HG03520 (cell line): ENCODE measurements at regions not wholly inside any gene's neighbourhood (a gene's known extent, or its start where the extent isn't known, plus 50 kb on each side); places are given as distances from the start of the nearest gene placed in this dataset.
"Not testable (repeated sequence)": the region's sequence is repeated elsewhere in the genome, so short reads cannot be mapped to it uniquely, and the experiment has no call there.

Source experiments
- ATAC-seq: cut with Tn5 transposase; IDR thresholded peaks from one replicate; pipeline ENCODE4 v1.9.1; 2021; ENCODE audit warnings: mild to moderate bottlenecking, moderate library complexity; ENCODE audit not compliant: unreplicated experiment

- ATAC-seq = no peak
Observed at GRCh38 chr13:22776394-22777186, 404.2 kb upstream of the SGCG start.

- ATAC-seq = no peak
Observed at GRCh38 chr13:22777207-22777606, 403.6 kb upstream of the SGCG start.

DNA sequence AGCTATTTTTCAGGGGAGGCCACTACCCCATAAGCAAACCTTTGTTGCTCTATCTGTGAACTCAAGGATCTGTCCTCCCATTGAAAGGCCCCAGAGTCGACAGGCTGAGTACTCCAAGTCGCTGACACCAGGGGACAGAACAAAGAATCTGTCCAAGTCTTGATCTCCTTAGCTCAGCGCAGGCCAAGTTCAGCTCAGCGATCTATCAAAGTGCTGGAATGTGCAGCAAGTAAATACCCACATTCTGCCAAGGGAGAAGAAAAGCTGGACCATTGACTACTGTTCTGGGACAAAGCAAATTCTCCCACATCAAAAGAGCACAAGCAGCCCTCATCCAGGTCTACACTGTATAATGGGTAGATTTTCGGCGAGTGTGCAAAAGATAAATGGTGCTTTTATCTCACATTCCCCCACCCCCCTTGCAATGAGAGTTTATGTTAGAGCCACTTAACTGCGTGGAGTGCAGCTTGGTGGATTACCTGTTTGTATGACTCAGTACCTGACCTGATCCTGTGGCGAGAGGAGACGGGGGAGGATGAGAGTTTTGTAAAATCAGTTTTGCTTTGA is 391.7 kb upstream of the SGCG start:
- ATAC-seq = no peak

- no peak for ATAC-seq
Observed at GRCh38 chr13:22789916-22790315, 390.9 kb upstream of the SGCG start.

DNA sequence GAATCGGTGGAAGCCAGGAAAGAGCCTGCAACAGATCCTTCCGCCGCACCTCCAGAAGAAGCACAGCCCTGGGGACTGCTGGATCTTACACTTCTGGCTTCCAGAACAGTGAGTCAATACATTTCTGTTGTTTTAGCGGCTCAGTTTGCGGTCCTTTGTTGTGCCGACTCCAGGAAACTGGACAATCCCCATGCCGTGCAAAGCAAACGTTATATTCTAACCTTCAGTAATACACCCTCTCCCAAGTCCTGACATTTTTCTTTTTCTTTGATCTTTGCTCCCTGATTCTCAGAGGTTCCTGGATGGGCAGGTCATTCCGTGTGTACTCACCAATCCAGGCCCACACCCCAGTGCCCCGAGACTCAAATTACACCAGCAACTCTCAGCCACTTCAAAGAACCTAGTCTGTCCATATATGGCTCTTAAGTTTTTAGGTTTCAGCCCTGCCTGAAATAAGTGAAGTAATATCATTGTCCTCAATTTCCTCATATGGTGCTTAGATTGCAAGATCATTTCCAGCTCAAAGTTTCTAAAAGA is 387.1 kb upstream of the SGCG start:
- no peak for ATAC-seq

GRCh38 chr13:22800526-22801401 is 380.0 kb upstream of the SGCG start:
- ATAC-seq = no peak

DNA sequence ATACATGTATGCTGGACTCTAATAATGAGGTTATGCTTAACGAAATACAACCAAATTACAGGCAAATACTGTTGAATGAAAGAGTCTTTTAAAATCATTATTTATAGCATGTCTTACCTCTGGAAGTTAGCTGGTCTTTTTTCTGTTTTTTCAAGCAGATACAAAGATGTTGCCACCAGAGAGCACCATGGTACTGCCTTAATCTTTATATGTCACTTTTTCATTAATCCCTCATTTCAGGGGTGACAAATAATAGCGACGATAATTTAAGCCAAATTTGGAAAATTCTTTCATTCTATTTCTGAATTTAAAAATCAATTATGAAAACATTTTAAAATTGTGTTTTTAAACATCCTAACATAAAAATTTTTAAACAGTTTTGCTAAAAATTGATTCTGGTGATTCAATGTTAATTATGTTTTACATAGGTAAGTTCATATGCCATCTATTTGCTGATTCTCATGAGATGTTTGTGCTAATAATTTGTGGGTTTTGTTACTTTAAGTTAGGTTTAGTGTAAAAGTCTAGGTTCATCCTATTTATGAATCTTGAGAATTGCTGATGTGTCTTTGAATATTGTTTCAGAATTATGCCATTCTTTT is 379.3 kb upstream of the SGCG start:
- ATAC-seq = no peak

DNA sequence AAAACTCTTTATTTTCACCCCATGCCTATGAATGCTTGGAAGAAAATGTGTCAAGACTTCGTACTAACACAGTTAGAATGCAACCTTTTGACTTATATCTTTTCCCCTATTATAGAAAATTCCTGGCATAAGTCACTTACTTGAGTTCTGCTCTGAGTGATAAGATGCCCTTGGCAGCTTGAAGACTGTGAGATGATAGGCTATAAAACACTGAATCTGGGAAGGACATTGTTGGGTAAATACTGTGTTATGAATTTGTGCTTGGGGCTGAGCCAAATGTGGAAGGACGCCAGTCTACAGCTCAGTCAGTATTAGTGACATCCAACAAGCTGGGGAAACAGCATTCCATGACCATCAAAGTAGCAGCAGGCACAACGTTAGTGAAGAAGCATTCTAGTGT is 368.0 kb upstream of the SGCG start:
- no peak for ATAC-seq

DNA sequence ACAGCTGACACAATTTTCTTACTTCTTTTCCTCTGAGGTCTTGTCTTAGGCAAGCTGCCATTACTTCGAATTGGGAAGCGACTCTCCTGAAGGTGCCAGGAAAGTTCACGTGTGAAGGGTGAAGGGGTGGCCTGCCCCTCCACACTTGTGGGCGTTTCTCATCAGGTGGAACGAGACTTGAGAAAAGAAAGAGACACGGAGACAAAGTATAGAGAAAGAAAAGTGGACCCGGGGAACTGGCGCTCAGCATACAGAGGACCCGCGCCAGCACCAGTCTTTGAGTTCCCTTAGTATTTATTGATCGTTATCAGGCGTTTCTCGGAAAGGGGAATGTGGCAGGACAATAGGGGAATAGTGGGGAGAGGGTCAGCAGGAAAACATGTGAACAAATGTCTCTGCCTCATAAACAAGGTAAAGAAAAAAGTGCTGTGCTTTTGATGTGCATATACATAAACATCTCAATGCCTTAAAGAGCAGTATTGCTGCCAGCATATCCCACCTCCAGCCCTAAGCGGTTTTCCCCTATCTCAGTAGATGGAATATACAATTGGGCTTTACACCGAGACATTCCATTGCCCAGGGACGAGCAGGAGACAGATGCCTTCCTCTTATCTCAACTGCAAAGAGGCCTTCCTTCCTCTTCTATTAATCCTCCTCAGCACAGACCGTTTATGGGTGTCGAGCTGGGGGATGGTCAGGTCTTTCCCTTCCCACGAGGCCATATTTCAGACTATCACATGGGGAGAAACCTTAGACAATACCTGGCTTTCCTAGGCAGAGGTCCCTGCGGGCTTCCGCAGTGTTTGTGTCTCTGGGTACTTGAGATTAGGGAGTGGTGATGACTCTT is 367.0 kb upstream of the SGCG start:
- not testable (repeated sequence) for ATAC-seq

DNA sequence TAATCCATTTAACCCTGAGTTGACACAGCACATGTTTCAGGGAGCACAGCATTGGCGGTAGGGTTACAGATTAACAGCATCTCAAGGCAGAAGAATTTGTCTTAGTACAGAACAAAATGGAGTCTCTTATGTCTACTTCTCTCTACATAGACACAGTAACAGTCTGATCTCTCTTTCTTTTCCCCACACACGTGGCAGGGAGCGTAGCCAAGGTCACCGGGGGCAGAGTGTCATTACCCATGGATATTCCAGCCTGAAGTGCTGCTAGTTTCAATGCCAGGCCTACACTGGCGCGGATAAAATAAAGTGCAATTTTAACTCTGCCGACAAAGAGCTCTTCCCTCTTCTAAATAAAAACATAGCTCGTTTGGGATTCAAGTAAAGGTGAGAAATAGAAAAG is 366.3 kb upstream of the SGCG start:
- ATAC-seq = not testable (repeated sequence)

- no peak for ATAC-seq
Observed at GRCh38 chr13:22821589-22821988, 359.2 kb upstream of the SGCG start.

DNA sequence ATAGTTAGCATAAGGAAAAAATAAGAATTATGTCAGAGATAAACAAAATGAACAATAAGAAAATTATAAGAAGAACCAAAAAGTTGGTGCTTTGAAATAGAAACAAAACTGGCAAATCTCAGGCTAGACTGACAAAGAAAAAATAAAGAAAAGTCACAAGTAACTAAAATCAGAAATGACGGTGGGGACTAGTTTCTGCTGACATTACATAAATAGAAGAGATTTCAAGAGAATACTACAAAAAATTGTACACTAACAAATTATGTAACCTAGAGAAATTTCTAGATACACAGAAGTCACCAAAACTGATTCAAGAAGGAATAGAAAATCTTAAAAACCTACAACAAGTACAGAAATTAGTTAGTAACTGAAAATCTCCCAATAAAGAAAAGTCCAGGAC is 355.6 kb upstream of the SGCG start:
- no peak for ATAC-seq

- ATAC-seq = peak; percentile 55
Observed at GRCh38 chr13:22828081-22828480, 352.7 kb upstream of the SGCG start.

DNA sequence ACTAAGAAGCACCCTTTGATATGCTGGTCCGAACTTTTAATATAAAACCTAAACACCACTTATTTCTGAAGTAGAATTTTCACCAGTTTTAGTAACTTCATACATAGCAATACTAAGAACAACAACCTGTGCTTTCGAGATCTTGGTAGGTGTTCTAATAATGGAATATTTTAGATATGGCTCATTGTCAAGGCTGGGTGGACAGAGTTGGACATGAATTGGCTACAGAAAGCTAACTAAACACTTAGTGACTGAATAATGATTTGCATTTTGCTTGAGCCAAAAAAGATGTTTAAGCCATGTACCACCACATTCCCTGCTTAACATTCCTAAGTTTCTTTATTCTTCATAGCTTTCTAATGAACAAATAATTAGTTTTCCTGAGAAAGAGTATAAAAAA is 344.3 kb upstream of the SGCG start:
- ATAC-seq = no peak

DNA sequence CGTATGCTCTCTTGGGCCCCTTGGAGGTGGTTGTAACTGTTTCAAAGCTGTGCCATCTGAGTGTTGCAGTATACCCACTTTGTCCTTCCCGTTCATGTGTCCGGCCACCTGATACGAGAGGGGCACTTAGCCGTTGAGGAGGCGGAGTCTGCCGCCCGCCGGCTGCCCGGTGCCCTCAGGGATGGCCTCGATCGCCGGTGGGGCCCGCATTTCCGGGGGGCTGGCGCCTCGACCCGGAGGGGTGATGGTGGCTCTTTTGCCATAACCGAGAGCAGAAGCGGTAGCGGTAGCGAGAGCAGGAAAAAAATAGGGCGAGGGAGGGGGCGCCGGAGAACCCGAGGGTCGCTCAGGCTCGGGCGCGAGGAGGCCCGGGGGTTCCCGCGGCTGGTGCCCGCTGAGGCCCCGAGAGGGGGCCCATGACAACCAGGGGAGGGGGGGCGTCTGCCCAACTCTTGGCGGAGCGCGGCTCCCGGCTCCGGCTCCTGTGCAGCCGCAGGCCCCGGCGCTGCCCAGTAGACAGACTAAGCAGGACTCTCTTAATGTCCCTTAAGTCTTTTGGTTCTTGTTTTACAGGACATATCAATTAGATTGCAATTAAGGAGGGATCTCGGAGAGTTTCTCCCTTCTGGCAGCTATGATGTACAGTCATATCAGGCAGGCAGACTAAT is 342.7 kb upstream of the SGCG start:
- no peak for ATAC-seq

DNA sequence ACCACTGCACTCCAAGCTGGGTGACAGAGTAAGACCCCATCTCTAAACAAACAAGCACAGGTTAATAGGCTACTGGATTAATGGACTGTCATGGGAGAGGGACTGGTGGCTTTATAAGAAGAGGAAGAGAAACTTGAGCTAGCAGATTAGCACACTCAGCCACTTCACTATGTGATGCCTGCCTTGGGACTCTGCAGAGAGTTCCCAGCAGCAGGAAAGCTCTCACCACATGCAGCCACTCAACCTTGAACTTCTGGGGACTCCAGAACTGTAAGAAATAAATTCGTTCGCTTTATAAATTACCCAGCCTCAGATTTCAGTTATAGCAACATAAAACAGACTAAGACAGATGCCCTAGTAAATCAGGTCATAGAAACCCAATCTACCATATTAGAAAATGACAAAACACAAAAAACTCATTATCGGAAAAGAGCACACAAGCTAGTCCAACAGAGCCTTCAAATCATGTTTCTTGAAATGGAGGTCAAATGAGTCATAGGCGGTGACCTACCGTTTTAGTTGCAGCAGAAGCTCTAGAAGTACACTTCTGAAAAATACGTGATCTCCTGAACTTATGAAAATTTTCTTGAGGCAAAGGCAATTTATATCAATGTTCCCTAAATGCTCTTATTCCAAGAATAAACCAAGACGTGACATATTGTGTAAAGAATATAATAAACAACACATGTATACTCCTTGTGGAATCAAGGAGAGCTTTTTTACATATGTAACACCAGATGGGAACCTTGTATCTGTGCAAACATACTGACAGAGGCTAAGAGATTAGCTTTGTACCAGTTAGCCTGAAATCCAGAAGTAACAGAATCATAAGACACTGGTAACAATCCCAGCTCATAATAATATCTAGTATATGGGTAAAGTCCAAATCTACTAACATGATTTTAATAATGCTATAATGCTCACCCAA is 340.9 kb upstream of the SGCG start:
- ATAC-seq = peak; percentile 44

DNA sequence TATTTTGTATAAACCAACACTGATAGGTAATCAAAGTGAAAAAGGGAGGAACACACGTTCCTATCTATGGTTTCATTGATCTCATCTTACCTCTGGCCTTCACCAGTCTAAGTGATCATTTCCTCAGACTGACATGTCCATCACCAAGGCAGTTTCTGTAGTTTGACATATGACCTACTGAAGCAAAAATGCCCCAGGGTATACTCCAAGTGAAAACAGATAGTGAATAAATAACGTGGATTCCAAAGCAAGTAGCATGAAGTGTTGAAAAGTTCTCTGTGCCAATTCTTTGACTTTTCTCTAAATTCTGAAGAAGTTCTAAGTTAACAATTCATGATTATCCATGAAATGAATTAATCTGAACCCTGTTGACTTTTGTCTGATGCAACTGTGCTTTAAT is 334.2 kb upstream of the SGCG start:
- ATAC-seq = no peak

- ATAC-seq = no peak
Observed at GRCh38 chr13:22848539-22849052, 332.2 kb upstream of the SGCG start.
